ENCODE measurements at regions not wholly inside any gene's neighbourhood (a gene's known extent, or its start where the extent isn't known, plus 50 kb on each side); places are given as distances from the start of the nearest gene placed in this dataset.

DNA sequence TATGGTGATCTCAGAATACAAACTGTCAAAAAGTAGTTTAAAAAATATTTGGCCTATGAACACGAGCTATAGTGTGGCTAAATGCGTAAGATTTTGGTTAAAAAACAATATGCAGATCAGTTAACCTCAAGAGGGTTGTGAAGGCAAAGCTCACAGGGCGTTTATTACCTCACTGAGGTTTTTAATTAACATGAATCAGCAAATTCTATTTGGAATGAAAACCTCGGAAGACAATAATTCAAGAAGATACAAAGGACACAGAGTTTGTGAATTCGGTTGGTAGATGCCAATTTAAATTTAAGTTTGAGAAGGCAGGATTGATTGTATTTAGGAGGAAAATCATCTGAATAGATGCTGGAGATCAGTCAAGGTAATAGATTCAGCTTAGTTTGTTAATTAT is 1434.6 kb downstream of the C4orf33 start:
- no peak for FAIRE-seq

DNA sequence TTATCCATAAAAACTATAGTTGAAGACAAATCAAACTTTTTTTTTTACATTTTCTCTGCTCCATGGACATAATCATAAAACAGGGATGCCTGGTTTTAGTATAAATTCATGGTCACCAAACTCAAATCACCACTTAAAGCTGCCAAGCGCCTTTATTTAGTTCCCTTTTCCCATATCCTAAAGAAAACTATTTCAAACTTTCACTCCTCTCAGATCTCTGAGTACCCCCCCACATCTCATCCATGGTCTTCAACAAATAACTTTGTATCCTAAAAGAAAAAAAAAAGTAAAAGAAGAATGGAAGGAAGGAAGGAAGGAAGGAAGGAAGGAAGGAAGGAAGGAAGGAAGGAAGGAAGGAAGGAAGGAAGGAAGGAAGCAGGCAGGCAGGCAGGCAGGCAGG is 1438.7 kb downstream of the C4orf33 start:
- no peak for FAIRE-seq

DNA sequence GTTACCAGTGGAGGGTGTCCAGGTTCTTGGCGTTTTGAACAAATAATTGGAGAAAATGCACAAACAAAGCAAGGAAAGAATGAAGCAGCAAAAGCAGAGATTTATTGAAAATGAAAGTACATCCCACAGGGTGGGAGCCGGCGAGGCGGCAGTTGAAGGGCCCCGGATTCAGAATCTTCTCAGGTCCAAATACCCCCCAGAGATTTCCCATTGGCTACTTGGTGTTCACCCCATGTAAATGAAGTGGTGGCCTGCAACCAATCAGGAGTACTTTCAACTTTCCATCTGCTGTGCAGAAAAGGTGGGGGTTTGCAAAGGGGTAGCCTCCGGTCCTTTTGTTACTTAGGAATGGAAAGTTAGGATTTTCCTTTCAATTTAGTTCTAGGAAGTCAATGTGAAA is 1447.0 kb downstream of the C4orf33 start:
- FAIRE-seq, result no peak

DNA sequence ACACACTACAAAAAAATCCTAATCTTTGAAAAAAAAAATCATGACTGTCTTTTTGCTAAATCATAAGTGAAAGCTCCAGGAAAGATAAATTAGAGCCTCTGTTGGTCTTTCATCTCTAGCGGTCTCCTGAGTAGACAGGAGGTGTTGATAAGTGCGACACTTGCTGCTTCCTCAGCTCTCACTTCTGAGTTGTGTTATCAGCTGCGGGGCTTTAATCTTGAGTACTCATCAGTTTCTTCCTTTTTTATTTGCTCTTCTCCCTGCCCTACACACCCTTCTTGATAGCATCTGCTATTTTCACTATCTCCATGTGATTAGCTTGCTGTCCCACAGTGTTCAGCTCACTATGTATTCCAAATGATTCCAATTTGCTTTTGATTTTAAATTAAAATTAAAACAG is 1449.2 kb downstream of the C4orf33 start:
- FAIRE-seq, result no peak

DNA sequence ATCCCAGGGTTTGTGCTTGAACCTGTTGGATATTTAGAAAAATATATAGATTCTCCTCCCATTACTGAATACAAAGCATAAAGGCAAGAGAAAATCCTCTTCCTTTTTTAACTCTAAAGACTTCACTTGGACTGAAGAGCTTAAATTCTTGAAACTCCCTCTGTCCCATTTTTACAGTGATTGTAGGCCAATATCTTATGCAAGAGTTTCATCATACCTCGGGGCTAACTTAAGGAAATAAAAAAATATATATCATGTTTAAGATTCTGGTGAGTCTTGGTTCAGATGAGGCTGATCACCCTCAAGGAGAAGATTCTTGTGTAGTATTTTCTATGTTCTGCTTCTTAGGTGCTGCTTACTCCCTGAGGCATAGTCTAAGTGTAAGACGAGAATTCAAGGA is 1449.6 kb downstream of the C4orf33 start:
- FAIRE-seq, result no peak

DNA sequence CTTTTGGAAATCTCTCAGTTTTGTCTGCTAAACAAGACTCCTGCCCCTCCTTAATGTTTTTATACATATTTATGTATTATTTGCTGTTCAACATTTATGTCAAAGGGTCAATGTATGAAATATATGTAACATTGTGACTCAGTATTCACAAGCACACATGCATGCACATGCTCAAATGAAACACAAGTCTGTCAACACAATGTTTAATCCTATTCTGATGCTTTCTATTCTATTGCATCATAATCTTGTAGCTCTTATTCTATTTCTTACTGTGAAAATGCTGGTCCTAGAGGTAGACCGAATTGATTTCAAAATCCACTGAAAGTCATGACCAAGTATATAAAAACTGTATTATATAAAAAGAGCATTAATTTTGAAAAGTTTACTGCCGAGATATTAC is 1463.3 kb downstream of the C4orf33 start:
- FAIRE-seq, result no peak

DNA sequence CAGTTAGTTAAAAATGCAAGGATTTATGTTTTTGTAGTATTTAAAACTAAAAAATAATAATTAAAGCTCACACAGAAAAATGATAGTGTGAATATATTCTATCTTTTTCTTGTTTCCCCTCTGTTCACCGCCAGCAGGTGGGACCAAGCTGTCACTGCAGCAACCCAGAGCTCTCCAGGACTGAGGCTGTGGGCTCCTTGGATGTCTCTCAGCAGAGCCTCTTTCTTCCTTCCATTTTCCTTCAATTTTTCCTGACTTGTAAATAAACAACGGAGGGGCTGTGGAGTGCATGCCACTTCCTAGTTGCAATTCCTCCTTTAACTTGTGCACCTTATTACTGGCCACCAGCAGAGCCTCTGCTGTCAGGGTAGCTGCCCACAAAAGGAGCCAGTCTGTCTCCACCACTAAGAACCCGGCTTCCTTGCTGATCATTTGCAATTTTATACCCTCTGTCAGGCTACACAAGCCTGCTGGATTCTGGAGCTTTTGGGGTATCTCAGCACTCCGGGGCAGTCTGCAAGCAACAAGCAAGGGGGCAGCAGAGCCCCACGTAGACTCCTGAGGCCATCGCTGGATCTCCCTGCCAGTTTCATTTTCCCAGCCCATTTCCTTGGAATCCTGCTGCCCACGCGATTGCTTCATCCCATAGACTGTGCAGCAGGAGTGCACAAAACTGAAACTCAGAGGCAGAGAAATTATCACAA is 1467.4 kb downstream of the C4orf33 start:
- no peak for FAIRE-seq

DNA sequence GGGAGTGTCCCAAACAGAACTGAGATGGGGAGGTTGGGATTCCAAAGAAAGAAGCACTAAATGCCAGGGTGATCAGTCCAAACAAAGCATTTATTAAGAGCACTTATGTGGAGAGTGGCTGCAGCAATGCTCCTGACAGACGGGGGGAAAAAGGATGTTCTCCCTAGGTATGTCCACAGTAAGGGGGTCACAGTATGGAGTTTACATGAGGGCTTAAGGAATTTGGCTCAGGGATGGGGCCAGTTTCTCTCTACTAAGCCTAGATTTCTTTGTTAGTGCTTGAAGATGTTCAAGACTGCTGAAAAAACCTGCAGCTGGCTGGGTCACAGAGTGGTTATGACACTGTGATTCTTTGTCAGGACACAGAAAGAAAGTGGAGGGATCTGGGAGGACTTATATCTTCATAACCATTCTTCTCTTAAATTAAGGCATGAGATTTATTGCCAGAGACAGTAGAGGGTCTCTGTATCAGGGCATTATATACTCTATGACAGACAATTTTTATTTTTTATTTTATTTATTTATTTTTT is 1468.0 kb downstream of the C4orf33 start:
- FAIRE-seq, result no peak

DNA sequence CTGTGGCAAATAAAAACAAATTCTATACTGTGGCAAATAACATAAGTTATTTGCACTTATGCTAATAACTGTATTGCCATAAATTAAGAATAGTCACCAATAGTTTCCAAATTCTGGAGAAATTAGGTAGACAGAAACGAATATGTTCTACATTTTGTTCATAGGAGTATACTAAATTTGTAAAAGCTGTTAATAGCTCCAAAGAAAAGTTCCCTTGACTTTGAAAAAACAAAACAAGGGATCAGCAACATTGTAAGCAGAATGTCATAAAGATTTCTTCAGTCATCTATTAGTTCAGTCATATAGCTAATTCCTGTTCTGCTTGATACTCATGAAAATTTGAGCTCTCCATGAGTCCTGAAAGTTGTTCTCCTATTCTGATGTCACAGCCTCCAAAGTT is 1472.8 kb downstream of the C4orf33 start:
- FAIRE-seq, result no peak

DNA sequence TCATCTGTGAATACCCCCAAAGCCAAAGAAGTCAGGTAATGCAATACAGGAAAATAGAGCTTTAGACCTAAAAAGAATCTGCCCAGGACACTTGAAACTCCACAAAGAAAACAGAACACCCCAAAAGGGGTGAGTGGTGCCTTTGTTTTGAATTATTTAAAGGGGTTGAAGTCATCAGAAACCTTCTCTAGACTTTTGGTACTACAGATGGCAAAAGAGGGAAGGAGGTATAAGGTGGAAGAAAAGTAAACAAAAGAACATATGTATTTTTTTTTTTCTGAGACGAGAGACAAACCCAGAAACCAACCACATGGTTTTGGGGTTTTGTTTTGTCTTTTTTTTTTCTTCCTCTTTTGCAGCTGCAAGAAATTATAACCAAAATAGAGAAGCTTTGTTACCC is 1477.8 kb downstream of the C4orf33 start:
- FAIRE-seq, result no peak

DNA sequence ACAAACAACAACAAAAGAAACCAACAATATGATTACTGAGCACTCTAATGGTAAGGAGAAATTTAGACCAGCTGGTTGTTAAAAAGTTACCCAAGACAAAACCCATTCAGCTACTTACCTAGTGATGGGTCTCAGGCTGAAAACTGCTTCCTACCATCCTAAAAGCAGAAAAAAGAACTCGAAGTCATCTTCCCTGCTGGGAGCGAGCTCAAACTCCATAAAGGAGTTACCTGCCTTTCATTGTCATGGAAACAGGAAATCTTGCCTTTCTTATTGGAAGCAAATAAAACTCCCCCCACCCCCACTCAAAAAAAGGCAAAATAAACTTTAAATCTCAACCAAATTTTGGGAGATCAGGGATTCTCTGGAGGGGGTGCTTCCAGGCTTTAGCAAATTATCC is 1478.3 kb downstream of the C4orf33 start:
- FAIRE-seq, result no peak

DNA sequence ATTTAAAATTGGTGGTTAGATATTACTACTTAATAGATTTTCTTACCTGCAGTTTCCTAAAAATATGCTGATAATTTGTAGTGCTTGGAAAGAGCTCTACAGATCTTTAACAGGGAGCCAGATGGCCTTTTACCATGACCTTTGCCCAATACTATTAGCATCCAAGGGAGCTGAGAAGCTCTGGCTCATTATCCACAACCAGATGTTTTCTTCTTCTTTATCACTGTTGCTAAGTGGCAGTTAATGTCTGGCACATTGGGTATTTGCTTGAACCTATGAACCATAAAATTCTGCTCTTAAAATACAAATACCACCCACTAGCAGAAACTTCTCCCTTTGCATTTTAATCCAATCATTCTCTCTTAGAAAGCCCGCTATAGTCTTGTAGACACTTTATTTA is 1480.3 kb downstream of the C4orf33 start:
- FAIRE-seq, result no peak

DNA sequence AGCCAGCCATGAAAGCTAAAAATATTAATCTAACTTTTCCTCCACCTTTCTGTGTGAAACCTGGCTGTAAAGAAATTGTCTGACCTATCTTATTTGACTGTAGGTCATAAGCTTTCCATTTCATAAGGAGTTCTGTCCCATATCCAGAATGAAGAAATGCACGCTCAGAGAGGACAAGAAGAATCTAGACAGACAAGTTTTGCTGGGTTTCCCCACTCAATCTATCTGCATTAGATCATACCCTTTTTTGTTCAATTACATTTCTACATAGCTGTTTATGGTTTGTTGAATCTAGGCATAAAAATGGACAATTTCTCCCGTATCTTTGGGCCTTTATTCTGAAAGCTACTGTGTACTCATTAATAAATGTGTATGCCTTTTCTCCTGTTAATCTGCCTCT is 1495.1 kb downstream of the C4orf33 start:
- no peak for FAIRE-seq

DNA sequence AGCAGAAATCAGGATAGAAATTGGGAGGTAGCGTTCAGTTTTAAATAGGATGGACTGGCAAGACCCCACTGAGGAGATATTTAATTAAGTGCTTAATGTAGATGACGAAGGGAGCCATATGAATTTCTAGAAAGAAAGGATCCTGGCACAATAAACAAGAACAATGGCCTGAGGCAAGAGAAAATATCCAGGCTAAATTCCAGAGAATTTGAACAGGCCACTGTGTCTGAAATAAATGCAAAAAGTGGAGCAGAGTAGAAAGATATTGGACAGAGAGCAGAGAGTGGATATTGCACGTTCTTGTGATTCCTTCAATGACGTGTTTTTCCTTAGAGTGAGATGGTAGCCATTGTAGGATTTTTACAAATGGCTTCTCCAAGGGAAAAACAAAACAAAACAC is 1504.8 kb downstream of the C4orf33 start:
- FAIRE-seq, result no peak

DNA sequence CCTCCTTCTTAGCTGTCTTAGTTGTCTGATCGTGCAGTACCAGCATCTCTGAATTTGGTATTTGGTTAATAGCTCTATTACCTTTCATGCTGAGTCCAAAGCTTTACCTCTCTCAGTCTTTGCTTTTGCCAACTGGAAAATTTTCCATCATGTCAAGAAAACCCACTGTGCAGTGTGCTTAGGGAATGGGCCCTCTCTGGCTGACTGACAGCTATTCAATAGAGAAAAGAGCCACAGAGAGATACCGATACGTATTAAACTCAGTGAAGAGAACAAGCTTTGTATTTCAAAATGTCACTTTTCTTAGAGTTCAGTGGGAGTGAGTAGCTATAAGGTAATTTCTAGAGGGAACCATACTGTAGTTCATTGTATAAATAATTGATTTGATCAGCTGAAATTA is 1507.1 kb downstream of the C4orf33 start:
- no peak for FAIRE-seq

DNA sequence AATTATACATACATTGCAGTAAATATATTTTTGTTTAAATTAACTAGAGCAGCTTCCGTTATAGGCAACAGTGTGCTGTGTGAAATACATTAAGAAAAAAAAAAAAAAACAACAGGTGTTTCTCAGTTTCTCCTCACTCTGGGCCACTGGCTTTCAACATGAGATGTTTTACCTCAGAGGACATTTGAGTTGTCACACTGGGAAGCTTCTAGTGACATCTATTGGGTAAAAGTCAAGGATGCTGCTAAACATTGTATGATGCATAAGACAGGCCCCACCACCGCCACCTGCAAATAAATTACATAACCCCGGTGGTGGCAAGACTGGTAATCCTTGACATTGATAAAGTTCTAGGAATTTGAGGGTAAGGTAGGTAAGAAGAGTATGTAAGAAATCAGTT is 1512.2 kb downstream of the C4orf33 start:
- FAIRE-seq, result no peak

DNA sequence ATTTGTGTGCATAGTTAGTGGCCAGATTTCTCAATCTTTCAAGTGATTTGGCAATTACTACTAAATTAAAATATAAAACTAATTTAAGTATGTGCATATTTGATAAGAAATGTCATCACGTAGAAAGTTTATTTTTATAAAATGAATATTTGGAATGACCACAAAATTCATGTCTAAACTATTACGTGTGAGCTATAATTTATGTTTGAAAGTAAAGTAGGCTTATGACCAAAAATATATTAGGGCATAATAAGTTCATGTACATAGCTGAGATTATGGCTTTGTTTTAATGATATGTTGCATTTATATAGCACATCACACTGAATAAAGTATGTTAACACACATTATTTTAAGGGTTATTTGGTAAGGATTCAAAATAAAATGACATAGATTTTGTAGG is 1532.6 kb downstream of the C4orf33 start:
- no peak for FAIRE-seq

DNA sequence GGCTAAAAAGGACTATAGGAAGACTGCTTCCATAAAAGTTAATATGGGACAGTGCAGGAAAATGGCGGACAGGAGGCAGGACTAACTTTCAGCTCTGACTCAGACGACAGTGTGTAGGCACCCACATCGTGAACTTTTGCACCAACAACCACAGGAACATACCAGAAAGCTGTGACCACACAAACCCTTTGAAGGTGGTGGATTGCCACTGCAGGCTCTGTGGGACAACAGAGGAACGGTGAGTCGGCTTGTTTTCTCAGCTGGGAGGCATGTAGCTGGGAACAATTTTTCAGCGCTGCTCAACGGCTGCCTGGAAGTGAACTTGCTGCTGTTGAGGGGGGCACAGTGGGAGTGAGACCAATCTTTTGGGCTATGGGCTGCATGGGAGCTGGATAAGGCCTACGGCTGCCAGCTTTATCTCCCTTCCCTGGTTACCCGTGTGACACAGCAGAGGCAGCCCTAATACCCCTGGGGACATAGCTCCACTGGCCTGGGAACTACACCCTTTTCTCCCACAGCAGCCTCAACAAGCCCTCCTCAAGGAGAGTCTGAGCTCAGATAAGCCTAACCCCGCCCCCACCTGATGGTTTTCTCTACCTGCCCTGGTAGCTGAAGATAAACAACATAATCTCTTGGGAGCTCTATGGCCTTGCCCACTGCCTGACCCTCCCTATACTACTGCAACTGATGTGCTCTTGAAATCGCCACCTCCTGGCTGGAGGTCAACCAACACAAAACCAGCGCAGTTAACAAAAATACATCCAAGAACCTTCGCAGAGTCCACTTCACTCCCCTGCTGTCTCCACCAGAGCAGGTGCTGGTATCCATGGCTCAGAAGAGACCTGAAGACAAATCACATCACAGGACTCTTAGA is 1537.0 kb downstream of the C4orf33 start:
- FAIRE-seq, result no peak

DNA sequence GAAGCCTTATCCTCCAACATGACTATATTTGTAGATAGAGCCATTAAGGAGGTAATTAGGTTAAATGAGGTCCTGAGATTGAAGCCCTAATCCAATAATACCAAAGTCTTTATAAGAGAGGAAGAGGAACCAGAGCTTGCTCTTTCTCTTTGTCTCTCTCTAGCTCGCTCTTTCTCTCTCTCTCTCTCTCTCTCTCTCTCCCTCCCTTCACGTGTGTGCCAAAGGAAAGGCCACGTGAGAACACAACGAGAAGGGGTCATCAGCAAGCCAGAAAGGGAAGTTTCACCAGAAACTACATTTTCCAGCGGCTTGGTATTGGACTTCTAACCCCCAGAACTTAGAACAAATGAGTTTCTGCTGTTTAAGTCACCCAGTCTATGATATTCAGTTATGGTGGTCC is 1540.5 kb downstream of the C4orf33 start:
- FAIRE-seq, result no peak

DNA sequence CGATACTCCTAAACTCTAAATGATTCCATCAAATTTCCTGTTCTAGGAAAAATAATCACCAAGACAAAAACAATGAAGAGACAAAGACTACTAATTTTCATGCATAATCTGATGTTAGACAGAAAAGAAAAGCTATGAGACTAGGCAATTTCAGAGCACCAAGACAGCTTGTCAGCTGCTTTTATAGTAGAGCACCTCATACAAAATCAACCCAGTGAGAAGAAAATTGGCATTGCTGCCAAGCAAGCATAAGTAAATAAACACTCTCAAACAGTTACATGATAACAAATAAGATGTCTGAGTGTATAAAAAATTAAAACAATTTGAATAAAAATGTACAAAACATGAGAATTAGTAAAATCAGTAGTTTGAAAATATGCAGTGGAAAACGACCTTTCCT is 1544.6 kb downstream of the C4orf33 start:
- no peak for FAIRE-seq

DNA sequence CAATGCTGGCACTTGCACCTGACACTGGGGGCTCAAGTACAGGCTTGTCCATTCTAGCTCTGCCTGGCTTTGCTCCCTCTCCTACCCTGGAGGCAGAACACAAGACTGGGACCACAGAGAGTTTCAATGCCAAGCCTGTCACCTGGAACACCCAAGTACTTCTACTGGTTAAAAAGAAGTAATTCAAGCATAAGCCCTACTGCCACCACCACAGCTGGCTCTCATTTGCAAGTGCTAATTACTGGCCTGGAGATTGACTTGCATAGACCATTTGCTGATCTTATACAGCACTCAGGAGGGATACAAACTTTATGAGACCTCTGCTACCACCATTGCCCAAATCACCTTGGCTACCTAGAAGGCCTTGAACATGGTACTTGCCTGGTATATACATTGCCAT is 1550.9 kb downstream of the C4orf33 start:
- FAIRE-seq, result no peak

DNA sequence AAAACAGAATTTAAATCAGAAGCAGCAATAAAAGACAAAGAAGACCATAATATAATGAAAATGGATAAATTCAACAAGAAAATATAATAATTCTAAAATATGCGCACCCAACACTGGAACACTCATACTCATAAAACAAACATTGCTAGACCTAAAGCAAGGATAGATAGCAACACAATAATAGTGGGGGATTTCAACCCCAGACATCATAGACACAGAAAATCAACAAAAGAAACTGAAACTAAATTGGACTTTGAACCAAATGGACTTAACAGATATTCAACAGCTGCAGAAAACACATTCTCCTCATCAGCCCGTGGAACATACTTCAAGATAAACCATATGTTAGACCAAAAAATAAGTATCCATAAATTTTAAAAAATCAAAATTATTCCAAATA is 1552.6 kb downstream of the C4orf33 start:
- FAIRE-seq, result no peak

DNA sequence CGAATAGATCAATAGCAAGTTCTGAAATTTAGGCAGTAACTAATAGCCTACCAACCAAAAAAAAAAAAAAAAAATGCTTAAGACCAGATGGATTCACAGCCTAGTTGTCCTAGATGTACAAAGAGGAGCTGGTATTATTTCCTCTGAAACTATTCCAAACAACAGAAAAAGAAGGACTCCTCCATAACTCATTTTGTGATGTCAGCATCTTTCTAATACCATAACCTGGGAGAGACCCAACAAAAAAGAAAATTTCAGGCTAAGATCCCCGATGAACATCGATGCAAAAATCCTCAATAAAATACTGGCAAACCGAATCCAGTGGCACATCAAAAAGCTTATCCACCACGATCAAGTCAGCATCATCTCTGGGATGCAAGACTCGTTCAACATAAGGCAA is 1557.9 kb downstream of the C4orf33 start:
- FAIRE-seq, result no peak

DNA sequence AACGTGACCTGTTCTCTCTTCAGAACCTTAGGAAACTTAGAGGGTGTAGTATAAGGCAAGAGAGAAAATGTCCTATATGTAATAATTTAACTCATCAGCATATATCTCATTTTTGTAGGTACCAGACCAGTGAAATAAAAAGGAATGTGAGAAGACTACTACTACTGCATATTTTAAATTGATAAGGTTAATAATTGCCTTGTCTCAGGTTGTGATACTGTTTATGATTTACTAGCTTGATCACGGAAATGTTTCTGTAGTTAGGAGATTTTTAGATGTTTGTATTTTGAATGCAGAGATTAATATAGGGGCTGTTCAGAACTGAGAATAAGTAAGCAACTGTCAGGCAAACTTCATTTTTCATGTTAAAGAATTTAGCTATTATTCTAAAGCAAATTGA is 1563.4 kb downstream of the C4orf33 start:
- no peak for FAIRE-seq
